ENCODE measurements at regions not wholly inside any gene's neighbourhood (a gene's known extent, or its start where the extent isn't known, plus 50 kb on each side); places are given as distances from the start of the nearest gene placed in this dataset.

GRCh38 chr2:37800176-37800858, 124.8 kb upstream of the RMDN2 start:
- TF ChIP-seq POLR2A (IDR thresholded peaks at IDR 0.05) (no peak), CTCF (IDR thresholded peaks at IDR 0.05) (no peak)

Measured in transverse colon (tissue), 3 donors.